ENCODE measurements at regions not wholly inside any gene's neighbourhood (a gene's known extent, or its start where the extent isn't known, plus 50 kb on each side); places are given as distances from the start of the nearest gene placed in this dataset.

GRCh38 chr20:24108581-24108980 is 120.0 kb upstream of the GGTLC1 start:
- H3K4me3 Mint-ChIP-seq = no peak overlapping the region
- H3K9me3 Mint-ChIP-seq = no peaks in the 10 kb centered on the region
- H3K27ac ChIP-seq (ENCODE audit: low read length) = no peak overlapping the region
- peaks cover 19 to 20% of the 10 kb centered on the region in 2 donors for H3K27me3 Mint-ChIP-seq (ENCODE audit: low read depth in 2 of 2)
- H3K27ac Mint-ChIP-seq = no peak overlapping the region
- no peak for DNase-seq
- peak in 1 of 3 donors; percentile 4 for ATAC-seq
- no peaks in the 10 kb centered on the region for H3K36me3 Mint-ChIP-seq
- TF ChIP-seq CTCF (IDR thresholded peaks at IDR 0.05) = no peak
- H3K36me3 ChIP-seq (ENCODE audit: control insufficient read depth, insufficient read depth, low read length) = no peaks in the 10 kb centered on the region
- H3K27me3 ChIP-seq (ENCODE audit: control insufficient read depth, insufficient read depth, low read length) = no peaks in the 10 kb centered on the region
- intact Hi-C loops (cut with micrococcal nuclease) = no loop called here
- no peaks in the 10 kb centered on the region for H3K4me1 Mint-ChIP-seq
- no peaks in the 10 kb centered on the region for H3K9me3 ChIP-seq (ENCODE audit: control insufficient read depth, insufficient read depth, low read length)
- WGBS (ENCODE audit: insufficient coverage) = 85% methylated on average over 2 of the region's 3 CpGs
- no peaks in the 10 kb centered on the region for H3K4me1 ChIP-seq (ENCODE audit: control insufficient read depth, insufficient read depth, low read length)
- H3K4me3 ChIP-seq (ENCODE audit: low read length) = no peak overlapping the region

GRCh38 chr20:24106801-24107445 is 118.3 kb upstream of the GGTLC1 start:
- Histone ChIP-seq H3K27me3 (ENCODE audit: control insufficient read depth, insufficient read depth, low read length) (no peaks in the 10 kb centered on the region), H3K4me1 (ENCODE audit: control insufficient read depth, insufficient read depth, low read length) (peaks cover 5% of the 10 kb centered on the region), H3K9me3 (ENCODE audit: control insufficient read depth, insufficient read depth, low read length) (no peaks in the 10 kb centered on the region), H3K36me3 (ENCODE audit: control insufficient read depth, insufficient read depth, low read length) (no peaks in the 10 kb centered on the region), H3K4me3 (ENCODE audit: low read length) (no peak overlapping the region), H3K27ac (ENCODE audit: low read length) (no peak overlapping the region)
- H3K36me3 Mint-ChIP-seq = no peaks in the 10 kb centered on the region
- peaks cover 11% of the 10 kb centered on the region in 2 donors for H3K4me1 Mint-ChIP-seq
- no peak for DNase-seq
- no peak for ATAC-seq
- intact Hi-C loops (cut with micrococcal nuclease) = no loop called here
- no peaks in the 10 kb centered on the region for H3K9me3 Mint-ChIP-seq
- H3K4me3 Mint-ChIP-seq = no peak overlapping the region
- 84% methylated on average over 8 of the region's 8 CpGs for WGBS (ENCODE audit: insufficient coverage)
- no peak overlapping the region for H3K27ac Mint-ChIP-seq
- no peak for TF ChIP-seq CTCF (IDR thresholded peaks at IDR 0.05)
- peaks cover 19 to 20% of the 10 kb centered on the region in 2 donors for H3K27me3 Mint-ChIP-seq (ENCODE audit: low read depth in 2 of 2)

DNA sequence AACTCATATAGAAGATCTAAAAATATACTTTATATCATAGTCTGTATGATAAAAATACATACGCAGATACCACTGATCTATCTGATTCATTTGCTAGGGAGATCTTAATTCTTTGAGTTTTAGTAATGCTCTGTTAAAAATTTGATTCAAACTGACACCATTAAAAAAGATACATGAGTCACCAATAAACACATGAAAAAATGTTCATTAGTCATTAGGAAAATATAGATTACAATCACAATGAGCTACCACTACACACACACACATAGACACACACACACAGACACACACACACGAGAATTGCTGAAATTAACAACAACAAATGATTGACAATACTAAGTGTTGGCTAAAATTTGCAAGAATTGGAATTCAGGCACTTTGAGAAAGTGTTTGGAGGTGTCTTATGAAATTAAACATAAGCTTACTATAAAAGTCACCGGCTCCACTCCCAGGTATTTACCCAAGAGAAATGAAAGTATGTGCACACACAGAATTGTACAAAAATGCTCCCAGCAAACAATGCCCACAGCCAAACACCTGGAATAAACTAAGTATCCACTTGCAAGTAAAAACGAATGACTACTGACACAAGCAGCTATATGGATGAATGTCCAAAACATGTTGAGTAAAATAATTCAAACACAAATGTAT is 117.7 kb upstream of the GGTLC1 start:
- Histone ChIP-seq H3K4me3 (ENCODE audit: low read length) (no peak overlapping the region), H3K27ac (ENCODE audit: low read length) (no peak overlapping the region), H3K4me1 (ENCODE audit: control insufficient read depth, insufficient read depth, low read length) (peaks cover 5% of the 10 kb centered on the region), H3K27me3 (ENCODE audit: control insufficient read depth, insufficient read depth, low read length) (no peaks in the 10 kb centered on the region), H3K9me3 (ENCODE audit: control insufficient read depth, insufficient read depth, low read length) (no peaks in the 10 kb centered on the region), H3K36me3 (ENCODE audit: control insufficient read depth, insufficient read depth, low read length) (no peaks in the 10 kb centered on the region)
- ATAC-seq (no peak), DNase-seq (no peak)
- Mint-ChIP-seq H3K27me3 (ENCODE audit: low read depth in 2 of 2) (peaks cover 19 to 20% of the 10 kb centered on the region in 2 donors), H3K4me1 (peaks cover 11 to 12% of the 10 kb centered on the region in 2 donors), H3K9me3 (no peaks in the 10 kb centered on the region), H3K27ac (no peak overlapping the region), H3K4me3 (no peak overlapping the region), H3K36me3 (no peaks in the 10 kb centered on the region)
- WGBS (ENCODE audit: insufficient coverage) = 90% methylated on average over 1 of the region's 4 CpGs
- intact Hi-C loops (cut with micrococcal nuclease) = no loop called here
- no peak for TF ChIP-seq CTCF (IDR thresholded peaks at IDR 0.05)
